ENCODE measurements at regions not wholly inside any gene's neighbourhood (a gene's known extent, or its start where the extent isn't known, plus 50 kb on each side); places are given as distances from the start of the nearest gene placed in this dataset.

GRCh38 chr2:171608168-171608567 lies 79.1 kb upstream of the DYNC1I2 start:
- Histone ChIP-seq H3K27ac (ENCODE audit: low read depth, low read length) (no peak overlapping the region), H3K27me3 (ENCODE audit: control insufficient read depth, insufficient read depth, low read length) (no peaks in the 10 kb centered on the region), H3K4me1 (ENCODE audit: control insufficient read depth, insufficient read depth, low read length) (no peaks in the 10 kb centered on the region), H3K9me3 (ENCODE audit: control insufficient read depth, insufficient read depth, low read depth, low read length) (peaks cover 6% of the 10 kb centered on the region; the same call in 1 of the 2 replicates), H3K9ac (ENCODE audit: low read length) (no peak overlapping the region), H3K36me3 (ENCODE audit: control insufficient read depth, insufficient read depth, low read length) (no peaks in the 10 kb centered on the region), H3K4me3 (ENCODE audit: low read depth, low read length) (no peak overlapping the region)

GRCh38 chr2:171610824-171611223 lies 76.4 kb upstream of the DYNC1I2 start:
- Histone ChIP-seq H3K9me3 (ENCODE audit: control insufficient read depth, insufficient read depth, low read depth, low read length) (peaks cover 6% of the 10 kb centered on the region; the same call in 1 of the 2 replicates), H3K4me1 (ENCODE audit: control insufficient read depth, insufficient read depth, low read length) (no peaks in the 10 kb centered on the region), H3K4me3 (ENCODE audit: low read depth, low read length) (no peak overlapping the region), H3K9ac (ENCODE audit: low read length) (no peak overlapping the region), H3K27ac (ENCODE audit: low read depth, low read length) (no peak overlapping the region), H3K27me3 (ENCODE audit: control insufficient read depth, insufficient read depth, low read length) (no peaks in the 10 kb centered on the region), H3K36me3 (ENCODE audit: control insufficient read depth, insufficient read depth, low read length) (no peaks in the 10 kb centered on the region)

- H3K9ac ChIP-seq (ENCODE audit: low read length) = no peak overlapping the region
- H3K27ac ChIP-seq (ENCODE audit: low read depth, low read length) = no peak overlapping the region
- H3K9me3 ChIP-seq (ENCODE audit: control insufficient read depth, insufficient read depth, low read depth, low read length) = no peaks in the 10 kb centered on the region
- H3K27me3 ChIP-seq (ENCODE audit: control insufficient read depth, insufficient read depth, low read length) = no peaks in the 10 kb centered on the region
- H3K36me3 ChIP-seq (ENCODE audit: control insufficient read depth, insufficient read depth, low read length) = no peaks in the 10 kb centered on the region
- H3K4me3 ChIP-seq (ENCODE audit: low read depth, low read length) = no peak overlapping the region
- no peaks in the 10 kb centered on the region for H3K4me1 ChIP-seq (ENCODE audit: control insufficient read depth, insufficient read depth, low read length)
These were observed 72.2 kb upstream of the DYNC1I2 start for GRCh38 chr2:171615069-171615468.

- no peaks in the 10 kb centered on the region for H3K27me3 ChIP-seq (ENCODE audit: control insufficient read depth, insufficient read depth, low read length)
- no peaks in the 10 kb centered on the region for H3K4me1 ChIP-seq (ENCODE audit: control insufficient read depth, insufficient read depth, low read length)
- no peak overlapping the region for H3K9ac ChIP-seq (ENCODE audit: low read length)
- H3K36me3 ChIP-seq (ENCODE audit: control insufficient read depth, insufficient read depth, low read length) = no peaks in the 10 kb centered on the region
- no peak overlapping the region for H3K4me3 ChIP-seq (ENCODE audit: low read depth, low read length)
- no peaks in the 10 kb centered on the region for H3K9me3 ChIP-seq (ENCODE audit: control insufficient read depth, insufficient read depth, low read depth, low read length)
- H3K27ac ChIP-seq (ENCODE audit: low read depth, low read length) = no peak overlapping the region
These were observed 69.3 kb upstream of the DYNC1I2 start for GRCh38 chr2:171617981-171618380.

GRCh38 chr2:171625006-171625405 lies 62.3 kb upstream of the DYNC1I2 start:
- Histone ChIP-seq H3K9me3 (ENCODE audit: control insufficient read depth, insufficient read depth, low read depth, low read length) (peaks cover 35% of the 10 kb centered on the region), H3K9ac (ENCODE audit: low read length) (no peak overlapping the region), H3K4me1 (ENCODE audit: control insufficient read depth, insufficient read depth, low read length) (no peaks in the 10 kb centered on the region), H3K27me3 (ENCODE audit: control insufficient read depth, insufficient read depth, low read length) (no peaks in the 10 kb centered on the region), H3K27ac (ENCODE audit: low read depth, low read length) (no peak overlapping the region), H3K36me3 (ENCODE audit: control insufficient read depth, insufficient read depth, low read length) (no peaks in the 10 kb centered on the region), H3K4me3 (ENCODE audit: low read depth, low read length) (no peak overlapping the region)

- Histone ChIP-seq H3K9me3 (ENCODE audit: control insufficient read depth, insufficient read depth, low read depth, low read length) (peaks cover 53% of the 10 kb centered on the region), H3K4me3 (ENCODE audit: low read depth, low read length) (no peak overlapping the region), H3K4me1 (ENCODE audit: control insufficient read depth, insufficient read depth, low read length) (no peaks in the 10 kb centered on the region), H3K27ac (ENCODE audit: low read depth, low read length) (no peak overlapping the region), H3K36me3 (ENCODE audit: control insufficient read depth, insufficient read depth, low read length) (no peaks in the 10 kb centered on the region), H3K27me3 (ENCODE audit: control insufficient read depth, insufficient read depth, low read length) (no peaks in the 10 kb centered on the region), H3K9ac (ENCODE audit: low read length) (no peak overlapping the region)
These were observed 60.3 kb upstream of the DYNC1I2 start for GRCh38 chr2:171626949-171627348.

GRCh38 chr2:171627412-171627811 lies 59.9 kb upstream of the DYNC1I2 start:
- no peak overlapping the region for H3K4me3 ChIP-seq (ENCODE audit: low read depth, low read length)
- no peak overlapping the region for H3K27ac ChIP-seq (ENCODE audit: low read depth, low read length)
- H3K27me3 ChIP-seq (ENCODE audit: control insufficient read depth, insufficient read depth, low read length) = no peaks in the 10 kb centered on the region
- peaks cover 57% of the 10 kb centered on the region for H3K9me3 ChIP-seq (ENCODE audit: control insufficient read depth, insufficient read depth, low read depth, low read length)
- no peaks in the 10 kb centered on the region for H3K4me1 ChIP-seq (ENCODE audit: control insufficient read depth, insufficient read depth, low read length)
- H3K9ac ChIP-seq (ENCODE audit: low read length) = no peak overlapping the region
- no peaks in the 10 kb centered on the region for H3K36me3 ChIP-seq (ENCODE audit: control insufficient read depth, insufficient read depth, low read length)

GRCh38 chr2:171629113-171629512 lies 58.2 kb upstream of the DYNC1I2 start:
- Histone ChIP-seq H3K27me3 (ENCODE audit: control insufficient read depth, insufficient read depth, low read length) (no peaks in the 10 kb centered on the region), H3K36me3 (ENCODE audit: control insufficient read depth, insufficient read depth, low read length) (no peaks in the 10 kb centered on the region), H3K9ac (ENCODE audit: low read length) (no peak overlapping the region), H3K27ac (ENCODE audit: low read depth, low read length) (no peak overlapping the region), H3K4me1 (ENCODE audit: control insufficient read depth, insufficient read depth, low read length) (no peaks in the 10 kb centered on the region), H3K4me3 (ENCODE audit: low read depth, low read length) (no peak overlapping the region), H3K9me3 (ENCODE audit: control insufficient read depth, insufficient read depth, low read depth, low read length) (peaks cover 64% of the 10 kb centered on the region)

GRCh38 chr2:171630089-171630770 lies 57.0 kb upstream of the DYNC1I2 start:
- no peak overlapping the region for H3K4me3 ChIP-seq (ENCODE audit: low read depth, low read length)
- peaks cover 64% of the 10 kb centered on the region for H3K9me3 ChIP-seq (ENCODE audit: control insufficient read depth, insufficient read depth, low read depth, low read length)
- H3K9ac ChIP-seq (ENCODE audit: low read length) = no peak overlapping the region
- no peak overlapping the region for H3K27ac ChIP-seq (ENCODE audit: low read depth, low read length)
- H3K27me3 ChIP-seq (ENCODE audit: control insufficient read depth, insufficient read depth, low read length) = no peaks in the 10 kb centered on the region
- no peaks in the 10 kb centered on the region for H3K4me1 ChIP-seq (ENCODE audit: control insufficient read depth, insufficient read depth, low read length)
- H3K36me3 ChIP-seq (ENCODE audit: control insufficient read depth, insufficient read depth, low read length) = no peaks in the 10 kb centered on the region

GRCh38 chr2:171630812-171631626 lies 56.2 kb upstream of the DYNC1I2 start:
- H3K36me3 ChIP-seq (ENCODE audit: control insufficient read depth, insufficient read depth, low read length) = no peaks in the 10 kb centered on the region
- no peak overlapping the region for H3K27ac ChIP-seq (ENCODE audit: low read depth, low read length)
- no peaks in the 10 kb centered on the region for H3K4me1 ChIP-seq (ENCODE audit: control insufficient read depth, insufficient read depth, low read length)
- no peaks in the 10 kb centered on the region for H3K27me3 ChIP-seq (ENCODE audit: control insufficient read depth, insufficient read depth, low read length)
- no peak overlapping the region for H3K4me3 ChIP-seq (ENCODE audit: low read depth, low read length)
- no peak overlapping the region for H3K9ac ChIP-seq (ENCODE audit: low read length)
- peaks cover 61% of the 10 kb centered on the region for H3K9me3 ChIP-seq (ENCODE audit: control insufficient read depth, insufficient read depth, low read depth, low read length)
